DMS114 treated with DMSO at 0.1 percent for 48 hours (cell line): ENCODE measurements at regions not wholly inside any gene's neighbourhood (a gene's known extent, or its start where the extent isn't known, plus 50 kb on each side); places are given as distances from the start of the nearest gene placed in this dataset.

Source experiments
- DNase-seq: peaks from one replicate; lab custom pipeline; 2025; ENCODE audit not compliant: unreplicated experiment; lab: John Stamatoyannopoulos, UW

GRCh38 chr2:176500901-176501300 is 231.7 kb downstream of the MTX2 start:
- DNase-seq, result no peak

DNA sequence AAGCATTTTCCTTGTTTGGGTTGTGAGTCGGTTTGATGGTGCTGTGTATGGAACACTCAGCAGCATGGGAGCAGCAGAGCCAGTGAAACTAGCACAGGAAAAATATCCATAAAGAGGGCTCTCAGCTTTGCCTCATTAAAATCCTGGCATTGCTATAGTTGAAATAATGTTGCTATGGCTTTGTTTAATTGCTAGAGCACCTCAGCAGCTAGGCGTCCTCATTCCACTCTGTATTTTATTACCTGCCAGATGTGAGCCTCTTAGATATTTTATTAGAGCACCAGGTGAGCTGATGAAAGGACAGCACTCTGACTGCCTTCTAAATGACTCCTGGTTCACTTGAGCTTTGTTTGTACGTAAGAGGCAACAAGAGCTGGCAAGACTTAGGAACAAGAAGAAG is 232.4 kb downstream of the MTX2 start:
- DNase-seq, result no peak

GRCh38 chr2:176502619-176503018 is 233.4 kb downstream of the MTX2 start:
- DNase-seq, result no peak

DNA sequence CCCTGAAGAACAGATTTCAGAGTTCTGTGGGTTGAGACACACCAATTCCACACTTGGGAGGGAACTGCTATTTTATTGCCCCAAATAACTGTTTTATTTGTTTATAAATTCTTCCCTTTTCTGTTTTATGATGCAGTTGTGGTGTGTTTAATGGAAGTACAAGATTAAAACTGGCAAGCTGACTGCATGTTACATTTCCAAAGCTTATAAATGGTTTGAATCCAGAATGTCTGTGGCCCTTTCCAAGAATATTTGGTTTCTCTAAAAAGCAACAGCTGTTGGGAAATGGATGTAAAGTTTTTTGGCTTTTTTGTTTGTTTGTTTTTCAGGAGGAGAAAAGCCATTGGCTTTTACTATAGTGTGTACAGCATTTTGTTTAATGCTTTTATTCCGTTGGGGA is 234.5 kb downstream of the MTX2 start:
- no peak for DNase-seq

- DNase-seq, result no peak
Measured at GRCh38 chr2:176504440-176504839, 235.2 kb downstream of the MTX2 start.

- DNase-seq, result no peak
Measured at GRCh38 chr2:176507786-176508185, 238.5 kb downstream of the MTX2 start.

GRCh38 chr2:176508374-176508773 is 239.1 kb downstream of the MTX2 start:
- no peak for DNase-seq

- no peak for DNase-seq
Measured at GRCh38 chr2:176508984-176509740, 239.9 kb downstream of the MTX2 start.

GRCh38 chr2:176514276-176514675 is 245.0 kb downstream of the MTX2 start:
- no peak for DNase-seq

- no peak for DNase-seq
Measured at GRCh38 chr2:176514805-176515500, 245.7 kb downstream of the MTX2 start.

DNA sequence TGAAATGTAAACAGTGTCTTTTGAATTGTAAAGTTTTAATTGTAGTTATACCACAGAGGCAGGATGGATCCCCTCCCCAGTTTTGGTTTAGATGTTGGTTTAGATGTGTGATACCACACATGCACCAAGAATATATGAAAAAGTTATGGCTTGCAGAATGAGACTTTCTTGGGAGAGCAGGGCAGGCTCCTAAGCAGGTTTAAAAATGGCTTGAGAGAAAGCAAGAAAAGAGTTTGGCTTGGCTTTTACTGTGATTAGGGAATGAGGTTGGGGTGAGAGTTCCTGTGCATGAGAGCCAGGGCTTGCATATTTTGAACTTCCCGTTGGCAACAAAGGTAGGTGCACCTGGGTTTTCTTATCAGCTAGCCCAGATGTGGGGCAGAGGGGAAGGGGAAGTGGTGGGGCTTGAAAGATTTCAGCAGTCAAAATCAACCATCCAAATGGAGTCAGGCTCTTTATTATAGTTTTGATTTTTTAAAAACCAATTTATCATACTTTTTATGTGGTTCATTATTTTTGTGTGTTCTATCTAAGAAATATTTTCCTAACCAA is 246.9 kb downstream of the MTX2 start:
- no peak for DNase-seq

DNA sequence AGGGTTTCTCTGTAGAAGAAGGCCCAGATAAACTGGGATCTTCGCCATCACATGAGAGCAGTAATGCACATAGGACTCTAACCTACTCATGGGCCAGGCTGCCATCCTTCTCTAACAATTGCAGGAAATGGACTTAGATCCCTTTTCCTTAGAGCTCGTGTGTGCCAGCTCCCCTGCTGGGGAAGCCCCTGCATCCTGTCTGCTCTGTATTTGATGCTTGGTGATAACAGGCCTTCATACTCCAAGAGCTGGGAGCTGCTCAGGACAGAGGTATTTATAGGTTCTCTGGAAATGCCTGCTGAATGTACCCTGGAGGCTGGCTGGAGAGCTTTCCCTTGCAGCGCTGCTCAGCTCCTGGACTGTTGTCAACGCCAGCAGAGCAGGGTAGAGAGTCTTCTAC is 249.6 kb downstream of the MTX2 start:
- no peak for DNase-seq

GRCh38 chr2:176521878-176522670 is 252.8 kb downstream of the MTX2 start:
- no peak for DNase-seq

GRCh38 chr2:176525086-176525485 is 255.8 kb downstream of the MTX2 start:
- DNase-seq, result no peak

- no peak for DNase-seq
Measured at GRCh38 chr2:176526995-176527901, 258.0 kb downstream of the MTX2 start.

GRCh38 chr2:176531608-176532007 is 262.4 kb downstream of the MTX2 start:
- DNase-seq, result no peak

DNA sequence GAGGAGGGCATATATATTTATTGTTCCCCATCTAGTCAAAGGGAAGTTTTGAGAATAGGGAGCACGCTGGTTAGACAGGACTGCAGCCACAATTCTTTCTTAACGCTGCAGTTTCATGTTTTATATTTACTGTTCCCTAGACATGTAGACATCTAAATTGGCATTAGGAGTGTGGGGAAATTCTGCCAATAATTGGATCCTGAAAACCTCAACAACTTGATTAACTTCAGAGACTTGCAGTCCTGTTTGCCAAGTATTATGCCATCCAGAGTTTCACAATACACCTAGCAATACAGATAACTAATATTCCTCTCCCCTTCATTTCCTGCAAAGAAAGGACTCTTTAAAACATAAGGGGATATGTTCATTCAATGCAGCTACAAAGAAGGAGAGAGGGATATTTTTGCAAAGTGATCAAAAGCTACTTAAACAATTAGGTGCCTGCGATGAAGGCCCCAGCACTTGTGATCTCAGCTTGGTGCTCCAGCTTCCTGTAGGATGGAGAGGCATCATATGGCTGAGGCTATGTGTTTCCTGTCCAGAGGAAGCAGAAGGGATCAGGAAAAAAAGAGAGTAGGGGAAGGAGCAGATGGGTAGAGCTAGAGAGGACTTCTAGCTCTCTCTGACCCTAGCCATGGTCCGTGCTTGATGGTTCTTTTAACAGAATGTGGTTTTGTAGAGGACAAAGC is 264.4 kb downstream of the MTX2 start:
- no peak for DNase-seq

DNA sequence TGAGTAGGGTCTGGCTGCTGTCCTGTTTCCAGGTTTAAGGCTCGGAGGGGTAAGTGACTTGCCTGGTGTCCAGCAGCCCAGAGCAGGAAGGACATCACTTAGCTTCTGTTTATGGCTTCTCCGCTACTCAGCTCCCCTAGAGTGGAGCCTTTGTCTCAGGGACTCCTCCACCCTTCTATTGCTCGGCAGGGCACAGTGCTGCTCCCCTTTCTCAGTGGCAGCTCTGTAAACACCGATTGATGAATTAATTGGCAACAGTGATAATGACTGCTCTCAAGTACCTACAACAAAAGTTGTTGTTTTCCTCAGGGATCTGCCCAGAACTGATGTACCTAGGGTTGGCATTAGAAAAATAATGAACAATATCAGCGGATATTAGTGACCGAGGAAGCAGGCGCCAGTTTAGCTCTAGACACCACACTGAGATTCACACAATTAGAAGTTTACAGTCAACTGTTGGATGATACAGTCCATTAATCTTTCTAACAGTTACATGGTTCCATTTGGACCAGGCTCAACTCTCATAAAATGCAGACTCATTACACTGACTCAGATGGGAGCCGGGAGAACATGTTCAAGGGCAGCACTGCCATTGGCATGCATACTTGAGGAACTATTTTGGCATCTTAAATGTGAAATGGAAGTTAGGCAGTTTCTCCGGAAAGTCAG is 265.7 kb downstream of the MTX2 start:
- DNase-seq, result no peak

DNA sequence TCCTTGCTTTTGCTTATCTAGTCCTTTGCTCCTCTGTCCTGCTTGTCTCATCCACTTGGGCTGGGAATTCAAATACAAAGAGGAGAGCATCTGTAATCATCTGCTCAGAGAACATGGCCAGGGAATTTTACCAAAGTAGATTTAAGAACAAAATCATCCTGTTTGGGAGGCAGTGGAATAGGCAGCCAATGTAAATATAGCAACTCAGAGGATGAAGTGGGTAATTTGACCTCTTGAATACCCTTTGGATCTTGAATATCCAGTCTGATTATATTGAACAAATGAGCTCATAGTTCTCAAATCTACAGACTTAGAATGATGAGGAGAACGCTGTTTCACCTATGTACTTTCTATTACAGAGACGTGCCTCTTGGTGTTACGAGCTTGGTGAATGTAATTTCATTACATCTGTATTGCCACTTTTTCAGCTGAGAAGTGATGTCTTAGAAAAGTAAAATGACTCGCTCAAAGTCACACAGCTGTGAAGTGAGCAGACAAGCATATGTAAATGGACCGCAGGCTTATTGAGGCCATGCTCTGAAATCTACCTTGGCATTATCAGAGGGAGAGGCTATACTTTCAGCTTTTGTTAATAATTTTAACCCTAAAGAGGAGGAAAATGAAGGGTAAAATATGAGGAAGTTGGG is 266.3 kb downstream of the MTX2 start:
- DNase-seq, result no peak
